TTC549 (cell line): ENCODE measurements at regions not wholly inside any gene's neighbourhood (a gene's known extent, or its start where the extent isn't known, plus 50 kb on each side); places are given as distances from the start of the nearest gene placed in this dataset.

ENCODE experiments used
- FAIRE-seq: peaks from 2 replicates; lab custom pipeline; 2012; peaks lifted over from hg19 to GRCh38; lab: Jason Lieb, UNC

DNA sequence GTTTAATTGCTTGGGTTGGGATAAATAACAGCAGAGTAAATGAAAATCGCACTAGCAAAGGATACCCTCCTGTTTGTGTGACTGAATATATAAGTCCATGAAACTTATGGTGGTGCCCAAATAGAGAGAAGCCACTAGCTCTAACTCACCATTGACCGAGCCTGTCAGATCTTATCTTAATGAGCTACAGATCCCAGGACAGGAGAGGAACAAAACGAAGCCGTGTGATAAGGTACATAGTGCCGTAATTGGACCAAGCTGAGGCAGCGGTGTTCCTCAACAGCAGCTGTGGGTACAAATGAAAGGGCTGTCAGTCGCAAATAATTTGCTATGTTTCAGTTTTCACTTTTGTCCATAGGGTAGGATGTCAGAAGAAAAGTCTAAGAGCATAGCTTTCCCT is 276.1 kb downstream of the PTBP2 start:
- no peak for FAIRE-seq

GRCh38 chr1:96998466-96998865 is 276.9 kb downstream of the PTBP2 start:
- FAIRE-seq, result no peak

DNA sequence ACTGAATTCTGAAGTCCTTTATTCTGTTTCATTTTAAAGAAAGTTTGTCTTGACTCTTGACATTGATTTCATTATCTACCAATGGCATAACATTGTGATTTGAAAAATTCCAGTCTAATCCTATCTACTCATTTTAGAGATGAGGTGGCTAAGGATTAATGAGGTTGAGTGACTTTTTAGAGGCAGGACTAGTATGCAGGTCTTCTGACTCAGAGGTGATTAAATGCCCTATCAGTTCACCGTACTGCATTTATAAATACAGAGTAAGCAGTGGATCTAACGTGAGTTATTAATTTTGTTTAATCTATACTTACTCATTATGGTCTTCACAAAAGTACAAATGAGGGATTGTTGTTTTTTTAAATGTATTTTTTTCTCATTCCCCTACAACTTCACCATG is 277.6 kb downstream of the PTBP2 start:
- no peak for FAIRE-seq

DNA sequence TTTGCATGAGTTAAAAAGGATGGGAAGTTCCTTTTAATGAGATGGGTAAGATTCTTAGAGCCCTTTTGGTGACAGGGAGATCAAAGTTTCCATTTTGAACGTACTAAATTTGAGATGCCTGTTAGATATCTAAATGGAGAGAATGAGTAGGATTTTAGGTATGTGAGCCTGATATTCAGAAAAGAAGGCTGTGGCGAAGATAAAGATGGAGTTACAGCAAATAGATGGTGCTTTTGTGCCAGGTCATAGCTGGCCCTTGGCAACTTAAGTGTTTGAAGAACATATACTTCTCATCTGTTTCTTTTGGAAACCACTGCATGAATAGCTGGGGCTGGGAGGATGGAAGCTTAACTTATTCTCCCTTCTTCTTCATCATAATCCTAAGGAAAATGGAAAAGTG is 282.5 kb downstream of the PTBP2 start:
- FAIRE-seq, result no peak

DNA sequence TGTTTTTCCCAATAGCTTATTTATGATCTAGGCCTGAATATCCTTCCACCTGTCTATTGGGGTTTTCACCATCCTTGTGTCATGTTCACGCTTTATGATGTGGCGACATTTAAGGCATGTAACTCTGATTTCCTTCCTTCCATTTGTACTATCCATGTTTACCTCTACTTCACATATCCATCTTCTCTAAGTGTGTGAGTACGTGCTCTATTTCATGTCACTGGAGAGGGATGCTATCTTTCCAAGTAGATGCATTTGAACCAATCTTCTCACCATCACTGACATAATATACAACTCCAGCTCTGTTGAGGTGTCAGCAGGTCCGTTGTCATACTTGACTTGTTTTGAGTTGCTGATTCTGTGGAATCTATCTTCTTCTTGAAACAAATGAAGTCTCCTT is 283.2 kb downstream of the PTBP2 start:
- FAIRE-seq, result no peak

GRCh38 chr1:97006044-97006661 is 284.6 kb downstream of the PTBP2 start:
- no peak for FAIRE-seq

DNA sequence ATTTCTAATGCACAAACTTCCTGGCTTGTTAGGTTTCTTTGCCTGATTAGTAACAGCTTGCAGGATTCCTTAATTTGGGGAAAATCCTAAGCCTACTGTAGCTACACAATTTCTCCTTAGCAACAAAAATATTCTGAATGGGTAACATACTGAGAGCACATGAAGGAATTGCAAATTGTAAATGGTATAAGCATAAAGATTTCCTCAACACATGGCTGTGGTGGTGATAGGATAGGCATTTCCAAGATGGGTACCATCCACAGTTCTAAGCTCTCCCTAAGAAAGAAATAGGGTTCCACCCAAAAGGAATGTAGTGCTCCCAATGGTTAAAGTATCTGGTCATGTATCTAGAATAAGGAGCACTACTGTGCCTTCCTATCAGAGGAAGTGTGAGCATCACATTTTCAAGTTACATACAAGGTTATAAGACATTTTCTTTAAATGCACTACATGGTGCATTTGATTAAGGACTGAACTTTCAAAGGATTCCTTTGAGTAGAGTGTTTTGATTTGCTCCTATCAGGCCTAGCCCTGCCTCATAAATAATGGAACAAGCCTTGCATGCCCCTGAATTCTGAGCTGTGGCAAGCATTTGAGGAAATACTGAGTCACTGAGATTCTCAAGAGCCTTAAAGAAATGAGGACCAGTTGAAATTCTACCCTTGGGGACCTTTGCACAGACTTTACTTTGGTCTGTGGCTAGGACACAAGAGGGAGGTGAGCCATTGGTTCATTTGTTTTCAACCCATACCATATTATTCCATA is 286.4 kb downstream of the PTBP2 start:
- FAIRE-seq, result no peak

- no peak for FAIRE-seq
Observed at GRCh38 chr1:97010566-97011264, 289.1 kb downstream of the PTBP2 start.

GRCh38 chr1:97013136-97013535 is 291.6 kb downstream of the PTBP2 start:
- FAIRE-seq, result no peak

GRCh38 chr1:97013941-97014340 is 292.4 kb downstream of the PTBP2 start:
- FAIRE-seq, result no peak

DNA sequence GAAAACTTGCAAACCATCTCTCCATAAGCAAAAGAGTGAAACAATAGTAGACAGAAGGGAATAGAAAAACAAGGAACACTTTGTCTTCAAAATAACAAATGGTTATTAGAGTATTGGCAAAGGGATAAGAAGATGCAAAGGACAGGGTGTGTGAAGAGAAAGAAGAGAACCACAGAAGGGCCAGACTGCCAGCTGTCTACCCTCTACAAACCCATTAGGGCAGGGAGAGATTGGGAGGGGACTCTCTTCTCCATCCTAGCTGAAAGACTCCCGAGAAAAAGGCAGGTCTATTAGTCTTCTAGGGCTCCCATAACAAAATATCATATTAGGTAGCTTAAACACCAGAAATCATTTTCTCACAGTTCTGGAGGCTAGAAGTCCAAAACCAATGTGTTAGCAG is 292.8 kb downstream of the PTBP2 start:
- no peak for FAIRE-seq

- no peak for FAIRE-seq
Observed at GRCh38 chr1:97017895-97018294, 296.3 kb downstream of the PTBP2 start.
